Fibroblast of villous mesenchyme (primary cell): ENCODE measurements at regions not wholly inside any gene's neighbourhood (a gene's known extent, or its start where the extent isn't known, plus 50 kb on each side); places are given as distances from the start of the nearest gene placed in this dataset.

ENCODE experiments used
- DNase-seq: peaks from one replicate; pipeline ENCODE4 v3.0.0-alpha.2; 2010; ENCODE audit warnings: low read depth
- H3K4me3 ChIP-seq: 2 replicates; pipeline ENCODE4 v1.5.1; 2011; ENCODE audit warnings: low read depth, mild to moderate bottlenecking, low read length
- TF ChIP-seq, protein P1 (sequence below): IDR thresholded peaks from 2 replicates; pipeline ENCODE4 v1.5.1; 2012; ENCODE audit warnings: low read depth, mild to moderate bottlenecking, low read length; ENCODE audit not compliant: insufficient read depth

DNA sequence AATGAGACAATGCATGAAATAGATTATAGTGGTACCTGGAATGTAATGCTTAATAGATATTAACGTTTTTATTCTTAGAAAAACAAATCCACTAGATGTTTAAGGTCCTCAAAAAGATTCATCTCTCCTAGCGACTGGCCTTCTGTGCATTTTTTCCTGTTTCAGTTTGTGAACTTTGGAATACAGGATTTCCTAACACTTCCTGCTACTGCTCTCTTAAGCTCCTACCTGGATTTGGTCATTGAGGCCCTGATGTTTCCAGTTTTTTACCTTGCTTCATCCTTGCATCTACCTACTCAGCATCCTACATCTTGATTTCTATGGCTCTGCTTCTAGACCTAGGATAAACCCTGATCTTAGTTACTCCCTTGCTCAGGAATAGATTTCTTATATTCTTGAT lies 188.4 kb downstream of the ABCC12 start:
- H3K4me3 ChIP-seq: no peak overlapping the region
- no peak for DNase-seq
- TF ChIP-seq, protein P1, sequence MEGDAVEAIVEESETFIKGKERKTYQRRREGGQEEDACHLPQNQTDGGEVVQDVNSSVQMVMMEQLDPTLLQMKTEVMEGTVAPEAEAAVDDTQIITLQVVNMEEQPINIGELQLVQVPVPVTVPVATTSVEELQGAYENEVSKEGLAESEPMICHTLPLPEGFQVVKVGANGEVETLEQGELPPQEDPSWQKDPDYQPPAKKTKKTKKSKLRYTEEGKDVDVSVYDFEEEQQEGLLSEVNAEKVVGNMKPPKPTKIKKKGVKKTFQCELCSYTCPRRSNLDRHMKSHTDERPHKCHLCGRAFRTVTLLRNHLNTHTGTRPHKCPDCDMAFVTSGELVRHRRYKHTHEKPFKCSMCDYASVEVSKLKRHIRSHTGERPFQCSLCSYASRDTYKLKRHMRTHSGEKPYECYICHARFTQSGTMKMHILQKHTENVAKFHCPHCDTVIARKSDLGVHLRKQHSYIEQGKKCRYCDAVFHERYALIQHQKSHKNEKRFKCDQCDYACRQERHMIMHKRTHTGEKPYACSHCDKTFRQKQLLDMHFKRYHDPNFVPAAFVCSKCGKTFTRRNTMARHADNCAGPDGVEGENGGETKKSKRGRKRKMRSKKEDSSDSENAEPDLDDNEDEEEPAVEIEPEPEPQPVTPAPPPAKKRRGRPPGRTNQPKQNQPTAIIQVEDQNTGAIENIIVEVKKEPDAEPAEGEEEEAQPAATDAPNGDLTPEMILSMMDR: no peak

DNA sequence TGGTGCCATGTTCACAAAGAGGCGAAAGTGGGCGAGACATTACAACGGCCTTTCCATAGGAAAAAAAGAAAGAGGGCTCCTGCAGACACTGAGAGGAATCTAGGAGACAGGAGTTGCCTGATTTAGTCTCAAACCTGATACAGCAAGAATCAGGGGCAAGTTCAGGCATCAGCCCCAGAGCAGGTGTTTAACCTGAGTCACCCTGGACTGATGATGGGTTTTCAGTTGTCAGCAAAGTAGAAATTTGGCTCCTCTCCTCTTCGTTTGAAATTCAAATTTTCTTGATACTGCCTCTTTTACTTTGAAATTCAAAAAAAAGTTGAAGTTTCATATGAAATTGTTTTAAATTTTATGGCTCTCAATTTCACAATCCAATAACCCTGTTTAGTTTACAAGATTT lies 189.5 kb downstream of the ABCC12 start:
- TF ChIP-seq, protein P1: no peak
- no peak overlapping the region for H3K4me3 ChIP-seq
- DNase-seq: no peak

DNA sequence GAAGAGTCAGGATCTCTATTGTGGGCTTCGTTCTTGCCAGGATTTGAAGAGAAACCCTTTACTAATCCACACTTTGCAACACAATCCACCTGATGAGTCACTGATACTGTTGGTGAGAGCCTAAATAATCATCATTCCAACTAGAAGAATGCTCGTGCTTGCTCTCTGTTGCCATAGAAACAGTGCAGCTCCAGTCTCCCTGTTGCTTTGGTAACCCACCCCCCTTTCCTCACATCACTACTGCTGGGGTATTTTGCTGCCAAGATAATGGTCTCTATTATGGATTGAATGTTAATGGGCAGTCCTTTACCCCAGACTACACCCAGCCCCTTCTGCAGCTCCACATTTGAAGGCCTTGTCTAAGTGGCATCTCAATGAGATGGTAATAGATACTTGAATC lies 190.4 kb downstream of the ABCC12 start:
- no peak for DNase-seq
- TF ChIP-seq, protein P1: no peak
- H3K4me3 ChIP-seq: no peak overlapping the region

DNA sequence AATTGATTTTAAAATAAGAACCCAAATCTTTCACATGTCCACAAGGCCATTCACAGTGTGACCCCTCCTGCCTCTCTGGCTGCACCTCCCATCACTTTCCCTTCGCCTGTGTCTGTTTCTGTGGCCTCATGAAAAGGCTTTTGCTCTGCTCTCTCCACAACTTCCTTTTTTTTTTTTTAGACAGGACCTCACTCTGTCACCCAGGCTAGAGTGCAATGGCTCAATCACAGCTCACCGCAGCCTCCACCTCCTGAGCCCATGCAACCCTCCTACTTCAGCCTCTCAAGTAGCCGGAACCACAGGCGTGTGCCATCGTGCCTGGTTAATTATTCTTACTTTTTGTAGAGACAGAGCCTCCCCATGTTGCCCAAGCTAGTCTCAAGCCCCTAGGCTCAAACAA lies 197.1 kb downstream of the ABCC12 start:
- H3K4me3 ChIP-seq: no peak overlapping the region
- no peak for DNase-seq
- TF ChIP-seq, protein P1: no peak

DNA sequence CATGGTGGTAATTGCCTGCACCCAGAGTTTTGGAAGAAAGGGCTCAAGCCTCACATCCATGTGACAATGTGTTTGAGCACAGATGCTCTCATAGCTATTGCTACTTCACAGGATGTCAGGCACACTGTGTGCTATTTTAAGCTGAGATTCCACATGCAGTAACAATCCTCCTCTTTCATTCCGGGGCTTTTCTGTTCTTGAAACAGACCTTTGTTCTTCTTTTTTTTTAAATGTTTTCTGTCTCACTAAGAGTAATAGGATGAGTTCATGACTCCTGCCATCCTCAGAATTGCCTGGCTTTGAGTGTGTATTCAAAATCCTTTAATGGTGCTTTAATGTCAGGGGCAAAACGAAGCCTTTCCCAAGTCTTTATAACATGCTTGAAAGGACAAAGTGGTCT lies 198.9 kb downstream of the ABCC12 start:
- TF ChIP-seq, protein P1: no peak
- no peak overlapping the region for H3K4me3 ChIP-seq
- DNase-seq: no peak

DNA sequence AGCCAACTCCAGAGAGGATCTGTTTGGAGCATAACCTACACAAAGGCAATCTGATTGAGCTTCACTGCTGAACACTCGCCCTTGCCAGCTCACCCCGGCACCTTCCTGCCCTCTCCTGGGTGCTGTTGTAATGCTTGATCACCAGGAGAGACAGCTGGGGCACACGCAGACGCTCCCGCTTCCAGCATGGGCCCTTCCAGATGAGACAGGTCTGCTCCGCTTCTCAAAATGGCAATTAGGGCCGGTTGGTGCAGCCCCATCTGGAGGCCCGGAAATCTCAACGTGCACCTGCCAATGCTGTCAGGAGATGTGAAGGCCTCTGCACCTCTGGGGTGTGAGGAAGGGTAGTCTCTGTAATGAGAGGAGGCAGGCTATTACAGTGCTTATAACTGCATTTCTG lies 206.1 kb downstream of the ABCC12 start:
- TF ChIP-seq, protein P1: no peak
- no peak for DNase-seq
- no peak overlapping the region for H3K4me3 ChIP-seq

DNA sequence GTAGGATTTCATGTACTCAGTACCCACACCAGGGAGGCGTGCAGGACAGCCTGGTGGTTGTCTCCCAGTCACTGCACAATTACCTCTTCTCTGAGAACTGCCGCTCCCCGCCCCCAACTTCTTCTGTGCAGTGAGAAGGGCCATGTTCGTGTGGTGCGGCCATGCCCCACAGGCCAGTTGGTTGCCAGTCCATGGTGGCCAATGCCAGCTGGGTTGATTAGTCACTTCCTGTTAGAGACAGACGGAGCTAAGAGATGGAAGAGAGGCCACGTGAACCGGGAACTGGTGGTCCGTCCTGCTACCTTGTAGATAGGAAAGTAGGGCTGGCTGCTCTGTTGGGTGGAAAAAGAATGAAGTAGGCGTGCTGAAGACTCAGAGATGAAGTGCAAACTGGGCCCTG lies 206.5 kb downstream of the ABCC12 start:
- no peak for DNase-seq
- TF ChIP-seq, protein P1: no peak
- no peak overlapping the region for H3K4me3 ChIP-seq
